ENCODE measurements at regions not wholly inside any gene's neighbourhood (a gene's known extent, or its start where the extent isn't known, plus 50 kb on each side); places are given as distances from the start of the nearest gene placed in this dataset.

- TF ChIP-seq POLR2A (IDR thresholded peaks at IDR 0.05; ENCODE audit: low read depth, low read length), result no peak
- TF ChIP-seq POLR2AphosphoS5 (IDR thresholded peaks at IDR 0.05; ENCODE audit: low read depth, low read length), result no peak
- TF ChIP-seq TAF1 (IDR thresholded peaks at IDR 0.05; ENCODE audit: low read depth, low read length), result no peak
- no peak for TF ChIP-seq POU2F2 (IDR thresholded peaks at IDR 0.05; ENCODE audit: low read depth, low read length)
Observed at GRCh38 chr2:128838244-128838643, 519.6 kb upstream of the HS6ST1 start.
